KMS-11 (cell line): ENCODE measurements at regions not wholly inside any gene's neighbourhood (a gene's known extent, or its start where the extent isn't known, plus 50 kb on each side); places are given as distances from the start of the nearest gene placed in this dataset.

ENCODE experiments used
- H2AFZ ChIP-seq: fragments of 200-600 bp; sonication (generic); 2 replicates; pipeline ENCODE4 v1.6.1; 2016; ENCODE audit warnings: antibody characterized with exemption, mixed run types, low read depth
- H3K27ac ChIP-seq: fragments of 200-600 bp; sonication (generic); 2 replicates; pipeline ENCODE4 v1.6.1; 2016; ENCODE audit warnings: mild to moderate bottlenecking, mixed run types
- H3K27me3 ChIP-seq: fragments of 200-600 bp; sonication (generic); 2 replicates; pipeline ENCODE4 v1.6.1; 2017; ENCODE audit warnings: mild to moderate bottlenecking, low read depth, mixed run types, moderate library complexity; ENCODE audit not compliant: insufficient read depth
- H3K36me3 ChIP-seq: fragments of 200-600 bp; sonication (generic); 2 replicates; pipeline ENCODE4 v1.6.1; 2017; ENCODE audit warnings: mild to moderate bottlenecking, mixed run types; ENCODE audit not compliant: insufficient read depth
- H3K4me1 ChIP-seq: fragments of 200-600 bp; sonication (generic); 2 replicates; pipeline ENCODE4 v1.6.1; 2016; ENCODE audit warnings: mild to moderate bottlenecking, low read depth, mixed run types; ENCODE audit not compliant: poor library complexity, severe bottlenecking
- H3K4me2 ChIP-seq: fragments of 200-600 bp; sonication (generic); 2 replicates; pipeline ENCODE4 v1.7.0; 2016; ENCODE audit warnings: mild to moderate bottlenecking, mixed run types
- H3K4me3 ChIP-seq: fragments of 200-600 bp; sonication (generic); IDR thresholded peaks from 2 replicates; pipeline ENCODE4 v1.6.1; 2017; ENCODE audit warnings: low read depth, low read length, mixed read lengths; ENCODE audit not compliant: insufficient read depth
- H3K79me2 ChIP-seq: fragments of 200-600 bp; sonication (generic); 2 replicates; pipeline ENCODE4 v1.6.1; 2016; ENCODE audit warnings: low read depth, mixed run types; ENCODE audit not compliant: insufficient read depth
- H3K9ac ChIP-seq: fragments of 200-600 bp; sonication (generic); 2 replicates; pipeline ENCODE4 v1.6.1; 2016; ENCODE audit warnings: mild to moderate bottlenecking, mixed run types
- H4K20me1 ChIP-seq: fragments of 200-600 bp; sonication (generic); 2 replicates; pipeline ENCODE4 v1.6.1; 2016; ENCODE audit warnings: mild to moderate bottlenecking, mixed run types; ENCODE audit not compliant: insufficient read depth
- CTCF ChIP-seq: fragments of 200-600 bp; sonication (generic); conservative IDR thresholded peaks from 2 replicates; pipeline ENCODE4 v1.6.1; 2017; ENCODE audit warnings: low read depth, mild to moderate bottlenecking, antibody characterized with exemption, low read length, moderate library complexity, mixed read lengths

GRCh38 chr4:24251589-24251988 is 332.8 kb downstream of the DHX15 start:
- H2AFZ ChIP-seq, result no peak overlapping the region
- no peak overlapping the region for H3K27ac ChIP-seq
- no peak overlapping the region for H3K4me3 ChIP-seq
- no peak overlapping the region for H3K4me2 ChIP-seq
- H4K20me1 ChIP-seq, result no peaks in the 10 kb centered on the region
- no peaks in the 10 kb centered on the region for H3K36me3 ChIP-seq
- H3K27me3 ChIP-seq, result no peaks in the 10 kb centered on the region
- no peaks in the 10 kb centered on the region for H3K79me2 ChIP-seq
- H3K9ac ChIP-seq, result no peak overlapping the region
- peaks cover 8% of the 10 kb centered on the region for H3K4me1 ChIP-seq
- no peak for TF ChIP-seq CTCF

DNA sequence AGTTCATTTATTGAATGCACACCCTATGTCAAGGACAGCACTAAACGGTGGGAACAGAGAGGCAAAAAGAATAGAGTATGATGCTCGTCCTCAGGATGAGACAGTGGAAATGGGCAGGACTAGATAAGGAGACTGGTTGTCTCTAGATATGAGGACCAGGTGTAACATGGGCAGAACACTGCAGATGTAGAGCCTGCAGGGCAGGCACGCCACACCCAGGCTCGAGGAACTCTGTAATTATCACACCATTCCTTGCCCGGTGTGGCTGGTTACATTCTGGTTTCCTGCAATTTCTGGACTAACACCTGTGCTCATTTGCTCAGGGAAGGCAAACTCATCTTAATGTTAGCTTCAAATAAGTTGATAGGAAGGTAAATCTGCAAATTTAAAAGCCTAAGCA is 334.4 kb downstream of the DHX15 start:
- Histone ChIP-seq H3K4me3 (no peak overlapping the region), H3K4me1 (peaks cover 8% of the 10 kb centered on the region), H3K27me3 (no peaks in the 10 kb centered on the region), H2AFZ (no peak overlapping the region), H4K20me1 (no peaks in the 10 kb centered on the region), H3K9ac (no peak overlapping the region), H3K4me2 (no peak overlapping the region), H3K27ac (no peak overlapping the region), H3K79me2 (no peaks in the 10 kb centered on the region), H3K36me3 (no peaks in the 10 kb centered on the region)
- TF ChIP-seq CTCF, result no peak

GRCh38 chr4:24248674-24249630 is 335.4 kb downstream of the DHX15 start:
- Histone ChIP-seq H3K79me2 (no peaks in the 10 kb centered on the region), H2AFZ (no peak overlapping the region), H3K4me3 (no peak overlapping the region), H4K20me1 (no peaks in the 10 kb centered on the region), H3K4me2 (no peak overlapping the region), H3K36me3 (no peaks in the 10 kb centered on the region), H3K27me3 (no peaks in the 10 kb centered on the region), H3K4me1 (peaks cover 8% of the 10 kb centered on the region), H3K9ac (no peak overlapping the region), H3K27ac (no peak overlapping the region)
- TF ChIP-seq CTCF, result no peak

- Histone ChIP-seq H4K20me1 (no peaks in the 10 kb centered on the region), H2AFZ (no peak overlapping the region), H3K27ac (no peak overlapping the region), H3K36me3 (no peaks in the 10 kb centered on the region), H3K4me3 (no peak overlapping the region), H3K4me1 (no peaks in the 10 kb centered on the region), H3K27me3 (no peaks in the 10 kb centered on the region), H3K9ac (no peak overlapping the region), H3K4me2 (no peak overlapping the region), H3K79me2 (no peaks in the 10 kb centered on the region)
- no peak for TF ChIP-seq CTCF
These were observed 338.9 kb downstream of the DHX15 start for GRCh38 chr4:24245491-24245820.
